ENCODE measurements at regions not wholly inside any gene's neighbourhood (a gene's known extent, or its start where the extent isn't known, plus 50 kb on each side); places are given as distances from the start of the nearest gene placed in this dataset.

DNA sequence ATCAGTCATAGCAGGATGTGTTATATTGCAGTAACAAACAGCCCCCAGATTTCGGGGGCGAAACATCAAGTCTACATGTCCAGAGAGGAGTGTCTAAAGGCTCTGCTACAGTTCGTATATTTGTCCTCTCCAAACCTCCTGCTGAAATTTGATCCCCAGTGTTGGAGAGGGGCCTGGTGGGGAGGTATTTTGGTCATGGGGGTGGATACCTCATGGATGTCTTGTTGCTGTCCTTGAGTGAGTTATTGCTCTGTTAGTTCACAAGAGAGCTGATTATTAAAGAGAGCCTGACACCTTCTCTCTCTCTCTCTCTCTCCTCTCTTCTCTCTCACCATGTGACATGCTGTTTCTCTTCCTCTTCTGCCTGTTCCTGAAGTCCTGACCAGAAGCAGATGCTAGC lies 343.7 kb downstream of the TCERG1L start:
- peaks cover 0 to 6% (median 0%) of the 10 kb centered on the region in 7 donors for H3K27me3 ChIP-seq (replicated peaks in 1 of 7)
- no peak for DNase-seq
- 68 to 79% (median 71%) methylated on average over 3 of the region's 3 CpGs for WGBS, 5 donors
- TF ChIP-seq POLR2A (IDR thresholded peaks at IDR 0.05) (no peak), POLR2AphosphoS5 (IDR thresholded peaks at IDR 0.05) (no peak)
- TF ChIP-seq, protein P1, sequence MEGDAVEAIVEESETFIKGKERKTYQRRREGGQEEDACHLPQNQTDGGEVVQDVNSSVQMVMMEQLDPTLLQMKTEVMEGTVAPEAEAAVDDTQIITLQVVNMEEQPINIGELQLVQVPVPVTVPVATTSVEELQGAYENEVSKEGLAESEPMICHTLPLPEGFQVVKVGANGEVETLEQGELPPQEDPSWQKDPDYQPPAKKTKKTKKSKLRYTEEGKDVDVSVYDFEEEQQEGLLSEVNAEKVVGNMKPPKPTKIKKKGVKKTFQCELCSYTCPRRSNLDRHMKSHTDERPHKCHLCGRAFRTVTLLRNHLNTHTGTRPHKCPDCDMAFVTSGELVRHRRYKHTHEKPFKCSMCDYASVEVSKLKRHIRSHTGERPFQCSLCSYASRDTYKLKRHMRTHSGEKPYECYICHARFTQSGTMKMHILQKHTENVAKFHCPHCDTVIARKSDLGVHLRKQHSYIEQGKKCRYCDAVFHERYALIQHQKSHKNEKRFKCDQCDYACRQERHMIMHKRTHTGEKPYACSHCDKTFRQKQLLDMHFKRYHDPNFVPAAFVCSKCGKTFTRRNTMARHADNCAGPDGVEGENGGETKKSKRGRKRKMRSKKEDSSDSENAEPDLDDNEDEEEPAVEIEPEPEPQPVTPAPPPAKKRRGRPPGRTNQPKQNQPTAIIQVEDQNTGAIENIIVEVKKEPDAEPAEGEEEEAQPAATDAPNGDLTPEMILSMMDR (IDR thresholded peaks at IDR 0.05 in 8 of 11, conservative IDR thresholded peaks at IDR 0.05 in 3 of 11), result no peak
- no peaks in the 10 kb centered on the region for H3K4me1 ChIP-seq
- intact Hi-C loops (cut with DNase I; ENCODE audit: low total_unique reads), result no loop called here
- peaks cover 0 to 7% (median 0%) of the 10 kb centered on the region in 8 donors for H3K9me3 ChIP-seq
- H3K36me3 ChIP-seq, result no peaks in the 10 kb centered on the region
- no peak overlapping the region for H3K4me3 ChIP-seq
- H3K27ac ChIP-seq, result no peak overlapping the region

DNA sequence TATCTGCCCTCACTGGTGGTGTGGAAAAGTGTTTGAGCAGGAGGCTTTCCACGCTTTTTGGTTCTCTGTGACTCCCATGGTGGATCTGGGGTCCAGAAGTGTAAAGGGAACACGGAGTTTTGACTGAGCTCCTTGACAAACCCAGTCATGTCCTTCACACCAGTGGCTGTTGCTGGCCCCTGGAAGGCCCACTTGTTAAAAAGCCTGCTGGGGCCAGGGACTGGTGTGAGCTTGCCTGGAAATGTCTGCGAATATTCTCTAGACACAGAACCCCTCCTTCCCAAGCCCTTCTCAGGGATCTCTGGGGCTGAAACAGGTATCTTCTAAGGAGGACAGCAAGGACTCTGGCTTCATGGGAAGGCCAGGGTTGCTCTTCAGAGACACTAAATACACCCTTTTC lies 343.0 kb downstream of the TCERG1L start:
- intact Hi-C loops (cut with DNase I; ENCODE audit: low total_unique reads), result no loop called here
- Histone ChIP-seq H3K27ac (no peak overlapping the region), H3K36me3 (no peaks in the 10 kb centered on the region), H3K9me3 (peaks cover 0 to 15% (median 0%) of the 10 kb centered on the region in 8 donors), H3K27me3 (replicated peaks in 1 of 7) (peaks cover 0 to 6% (median 0%) of the 10 kb centered on the region in 7 donors), H3K4me3 (no peak overlapping the region), H3K4me1 (no peaks in the 10 kb centered on the region)
- DNase-seq, result no peak
- TF ChIP-seq, protein P1 (IDR thresholded peaks at IDR 0.05 in 8 of 11, conservative IDR thresholded peaks at IDR 0.05 in 3 of 11), result no peak
- no peak for TF ChIP-seq POLR2AphosphoS5 (IDR thresholded peaks at IDR 0.05)
- TF ChIP-seq POLR2A (IDR thresholded peaks at IDR 0.05), result no peak
- 53 to 80% (median 73%) methylated on average over 3 of the region's 3 CpGs for WGBS, 5 donors

DNA sequence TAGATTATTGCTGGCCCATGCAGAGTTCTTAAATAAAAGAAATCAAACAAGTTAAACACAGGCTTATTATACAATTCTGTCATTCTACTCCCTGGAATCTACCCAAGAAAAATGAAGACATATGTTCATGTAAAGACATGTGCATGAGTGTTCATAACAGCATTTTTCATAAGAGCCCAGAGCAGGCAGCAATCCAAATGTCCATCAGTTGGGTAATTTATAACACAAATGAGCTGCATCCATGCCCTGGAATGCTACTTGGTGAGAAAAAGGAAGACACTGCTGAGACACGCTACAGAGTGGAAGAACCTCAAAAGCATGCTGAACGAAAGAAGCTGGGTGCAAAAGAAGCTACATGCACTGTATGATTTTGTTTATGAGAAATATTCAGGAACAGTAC lies 342.6 kb downstream of the TCERG1L start:
- H3K27me3 ChIP-seq (replicated peaks in 1 of 7), result peaks cover 0 to 6% (median 0%) of the 10 kb centered on the region in 7 donors
- intact Hi-C loops (cut with DNase I; ENCODE audit: low total_unique reads), result no loop called here
- H3K4me3 ChIP-seq, result no peak overlapping the region
- no peak for TF ChIP-seq POLR2AphosphoS5 (IDR thresholded peaks at IDR 0.05)
- TF ChIP-seq POLR2A (IDR thresholded peaks at IDR 0.05), result no peak
- TF ChIP-seq, protein P1 (IDR thresholded peaks at IDR 0.05 in 8 of 11, conservative IDR thresholded peaks at IDR 0.05 in 3 of 11), result no peak
- peaks cover 0 to 19% (median 0%) of the 10 kb centered on the region in 8 donors for H3K9me3 ChIP-seq
- 61 to 89% (median 79%) methylated on average over 2 of the region's 2 CpGs for WGBS, 5 donors
- no peaks in the 10 kb centered on the region for H3K4me1 ChIP-seq
- DNase-seq, result no peak
- no peaks in the 10 kb centered on the region for H3K36me3 ChIP-seq
- H3K27ac ChIP-seq, result no peak overlapping the region

DNA sequence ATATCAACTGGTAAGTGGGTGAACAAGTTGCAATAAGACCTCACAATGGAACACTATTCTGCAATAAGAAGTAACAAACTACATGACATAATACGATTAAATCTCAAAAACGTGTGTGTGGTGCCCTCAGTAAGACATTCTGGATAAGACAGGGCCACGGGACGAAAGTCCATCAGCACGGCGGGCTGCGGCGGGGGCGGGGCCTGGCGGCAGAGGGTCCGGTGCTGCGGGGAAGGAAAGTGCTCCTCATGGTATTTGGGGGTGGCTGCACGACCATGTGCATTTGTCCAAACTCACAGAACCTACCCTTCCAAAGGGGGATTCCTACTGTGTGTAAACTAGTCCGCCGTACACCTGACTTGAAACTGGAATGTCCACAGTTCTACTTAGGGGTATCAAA lies 341.8 kb downstream of the TCERG1L start:
- H3K36me3 ChIP-seq, result no peaks in the 10 kb centered on the region
- no peak overlapping the region for H3K4me3 ChIP-seq
- no peak overlapping the region for H3K27ac ChIP-seq
- TF ChIP-seq POLR2AphosphoS5 (IDR thresholded peaks at IDR 0.05) (no peak), POLR2A (IDR thresholded peaks at IDR 0.05) (no peak)
- TF ChIP-seq, protein P1 (IDR thresholded peaks at IDR 0.05 in 8 of 11, conservative IDR thresholded peaks at IDR 0.05 in 3 of 11), result no peak
- H3K9me3 ChIP-seq, result peaks cover 0 to 19% (median 0%) of the 10 kb centered on the region in 8 donors
- no peaks in the 10 kb centered on the region for H3K4me1 ChIP-seq
- WGBS, 5 donors, result 85 to 88% (median 87%) methylated on average over 13 to 15 of the region's 15 CpGs
- peaks cover 0 to 6% (median 0%) of the 10 kb centered on the region in 7 donors for H3K27me3 ChIP-seq (replicated peaks in 1 of 7)
- DNase-seq, result no peak
- intact Hi-C loops (cut with DNase I; ENCODE audit: low total_unique reads), result no loop called here
